SJSA1 (cell line): ENCODE measurements at regions not wholly inside any gene's neighbourhood (a gene's known extent, or its start where the extent isn't known, plus 50 kb on each side); places are given as distances from the start of the nearest gene placed in this dataset.
"Not testable (repeated sequence)": the region's sequence is repeated elsewhere in the genome, so short reads cannot be mapped to it uniquely, and the experiment has no call there.

Experiments
- DNase-seq, 2 experiments: peaks; one replicate each; pipeline ENCODE4 v3.0.0-alpha.2; 2015 to 2020; ENCODE audit warnings: low spot score in 2 of 2, low read depth in 1 of 2
- H3K27ac ChIP-seq: fragments of 250-450 bp; sonication (Bioruptor Pico); 2 replicates; pipeline ENCODE4 v1.5.1; 2020; ENCODE audit warnings: mild to moderate bottlenecking, moderate library complexity
- H3K27me3 ChIP-seq: fragments of 250-450 bp; sonication (Bioruptor Pico); replicated peaks from 2 replicates; pipeline ENCODE4 v1.5.1; 2020; ENCODE audit warnings: mild to moderate bottlenecking, moderate library complexity
- H3K36me3 ChIP-seq: fragments of 250-450 bp; sonication (Bioruptor Pico); 2 replicates; pipeline ENCODE4 v1.5.1; 2020; ENCODE audit warnings: mild to moderate bottlenecking
- H3K4me1 ChIP-seq: fragments of 250-450 bp; sonication (Bioruptor Pico); replicated peaks from 2 replicates; pipeline ENCODE4 v1.6.1; 2021; ENCODE audit warnings: mild to moderate bottlenecking
- H3K4me3 ChIP-seq: fragments of 250-450 bp; sonication (Bioruptor Pico); 2 replicates; pipeline ENCODE4 v1.5.1; 2020; ENCODE audit warnings: mild to moderate bottlenecking
- H3K9me3 ChIP-seq: fragments of 250-450 bp; sonication (Bioruptor Pico); replicated peaks from 2 replicates; pipeline ENCODE4 v1.5.1; 2020; ENCODE audit warnings: mild to moderate bottlenecking

- no peak overlapping the region for H3K4me3 ChIP-seq
- no peaks in the 10 kb centered on the region for H3K4me1 ChIP-seq
- H3K27ac ChIP-seq: no peak overlapping the region
- no peaks in the 10 kb centered on the region for H3K36me3 ChIP-seq
- no peak for DNase-seq
- H3K9me3 ChIP-seq: no peaks in the 10 kb centered on the region
- H3K27me3 ChIP-seq: no peaks in the 10 kb centered on the region
These were observed 70.3 kb upstream of the BBX start for GRCh38 chr3:107452436-107452835.

DNA sequence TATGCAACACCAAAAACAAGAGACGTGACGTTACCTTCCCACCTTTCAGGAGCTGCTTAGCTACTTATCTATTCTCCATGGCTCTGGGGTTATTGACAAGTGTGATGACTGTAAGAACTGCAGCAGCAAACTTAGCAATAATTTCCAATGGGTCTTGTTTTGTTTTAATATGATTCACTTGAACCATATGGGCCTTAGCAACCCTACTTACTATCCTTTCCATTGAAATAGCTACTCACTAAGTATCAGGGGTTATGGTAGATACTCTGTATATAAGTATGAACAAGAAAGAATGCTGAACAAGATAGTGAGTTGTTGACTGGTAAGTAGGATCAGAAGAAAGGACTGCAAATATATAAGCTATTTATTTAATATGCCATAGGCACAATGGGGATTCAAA, 69.3 kb upstream of the BBX start:
- H3K27me3 ChIP-seq: no peaks in the 10 kb centered on the region
- H3K4me3 ChIP-seq: no peak overlapping the region
- no peaks in the 10 kb centered on the region for H3K9me3 ChIP-seq
- H3K4me1 ChIP-seq: no peaks in the 10 kb centered on the region
- no peak overlapping the region for H3K27ac ChIP-seq
- DNase-seq: no peak
- no peaks in the 10 kb centered on the region for H3K36me3 ChIP-seq

DNA sequence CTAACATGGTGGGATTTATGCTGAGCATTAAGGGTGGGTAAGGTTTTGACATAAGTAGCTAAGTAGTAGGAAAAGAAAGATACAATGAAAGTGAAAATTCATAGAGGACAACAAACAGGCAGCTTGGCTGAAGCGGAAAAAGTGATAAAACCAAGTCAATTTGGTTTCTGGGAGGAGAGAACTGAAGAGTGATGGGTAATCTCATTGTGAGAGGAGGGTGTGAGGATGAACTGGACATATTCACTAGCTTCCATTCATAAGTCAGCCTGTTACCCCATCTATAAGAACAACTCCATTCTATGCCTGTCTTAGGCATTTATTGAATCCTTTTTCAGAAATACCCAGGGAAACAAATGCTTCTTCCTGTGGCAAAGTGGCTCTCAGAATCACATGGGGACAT, 67.1 kb upstream of the BBX start:
- no peaks in the 10 kb centered on the region for H3K9me3 ChIP-seq
- H3K4me3 ChIP-seq: no peak overlapping the region
- no peak for DNase-seq
- H3K27ac ChIP-seq: no peak overlapping the region
- no peaks in the 10 kb centered on the region for H3K27me3 ChIP-seq
- no peaks in the 10 kb centered on the region for H3K4me1 ChIP-seq
- H3K36me3 ChIP-seq: no peaks in the 10 kb centered on the region

GRCh38 chr3:107456501-107456900, 66.3 kb upstream of the BBX start:
- no peak for DNase-seq
- no peaks in the 10 kb centered on the region for H3K9me3 ChIP-seq
- H3K27me3 ChIP-seq: no peaks in the 10 kb centered on the region
- H3K4me3 ChIP-seq: no peak overlapping the region
- H3K27ac ChIP-seq: no peak overlapping the region
- no peaks in the 10 kb centered on the region for H3K36me3 ChIP-seq
- H3K4me1 ChIP-seq: no peaks in the 10 kb centered on the region

DNA sequence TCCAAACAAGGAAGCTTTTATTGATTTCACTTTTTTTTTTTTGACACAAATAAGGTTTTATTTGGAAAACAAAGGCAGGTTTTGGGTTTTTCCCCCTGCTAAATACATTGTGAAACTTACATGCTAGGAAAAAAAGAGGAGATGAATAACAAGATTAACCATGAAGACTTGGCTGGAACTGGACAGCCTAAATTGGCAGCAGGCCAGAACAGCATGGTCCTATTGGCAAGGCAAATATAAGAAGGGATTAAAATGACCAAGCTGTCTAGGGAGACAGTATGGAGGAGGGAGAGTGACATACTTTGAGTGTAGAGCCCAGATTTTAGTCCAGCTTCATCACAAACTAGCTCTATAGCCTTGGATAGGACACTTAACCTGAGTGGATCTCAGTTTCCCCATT, 63.9 kb upstream of the BBX start:
- H3K27ac ChIP-seq: no peak overlapping the region
- H3K4me3 ChIP-seq: no peak overlapping the region
- no peak for DNase-seq
- no peaks in the 10 kb centered on the region for H3K36me3 ChIP-seq
- H3K4me1 ChIP-seq: no peaks in the 10 kb centered on the region
- no peaks in the 10 kb centered on the region for H3K9me3 ChIP-seq
- no peaks in the 10 kb centered on the region for H3K27me3 ChIP-seq

DNA sequence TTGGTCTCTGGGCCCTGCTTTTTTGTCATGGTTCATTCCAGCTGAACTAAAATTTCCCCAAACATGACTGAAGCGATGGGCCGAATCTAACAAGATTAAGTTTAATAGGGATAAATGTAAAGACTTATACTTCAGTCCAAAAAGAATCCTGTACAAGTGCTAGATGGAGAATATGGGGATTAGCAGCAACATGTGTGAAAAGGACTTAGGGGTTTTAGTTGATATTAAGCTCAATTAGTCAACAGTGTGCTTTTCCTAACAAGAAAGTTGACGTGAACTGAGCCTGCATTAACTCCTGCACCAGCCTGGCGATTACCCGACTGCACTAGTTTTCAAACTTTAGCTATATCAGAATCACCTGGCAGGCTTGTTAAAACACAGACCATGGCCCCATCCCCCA, 61.0 kb upstream of the BBX start:
- H3K27ac ChIP-seq: no peak overlapping the region
- no peak for DNase-seq
- no peaks in the 10 kb centered on the region for H3K9me3 ChIP-seq
- H3K36me3 ChIP-seq: no peaks in the 10 kb centered on the region
- no peak overlapping the region for H3K4me3 ChIP-seq
- no peaks in the 10 kb centered on the region for H3K27me3 ChIP-seq
- H3K4me1 ChIP-seq: no peaks in the 10 kb centered on the region

DNA sequence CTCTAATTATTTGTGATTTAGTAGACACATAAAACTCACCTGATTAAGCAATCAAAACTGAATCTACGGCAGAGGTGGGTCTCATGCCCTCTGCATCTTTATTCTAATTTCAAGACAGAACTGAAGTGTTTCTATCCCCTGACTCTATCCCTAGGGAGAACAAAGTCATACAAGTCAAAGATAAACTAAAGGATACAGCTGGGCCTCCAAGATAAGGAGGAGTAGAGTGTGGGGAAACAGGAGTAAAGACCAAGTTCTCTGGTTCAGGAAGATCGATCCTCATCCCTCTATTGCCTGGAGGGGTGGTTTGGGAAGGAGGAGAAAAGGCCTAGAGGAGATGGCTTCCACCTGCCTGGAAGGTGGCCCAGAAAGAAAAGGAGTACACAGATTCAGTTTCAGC, 58.7 kb upstream of the BBX start:
- Histone ChIP-seq H3K9me3 (no peaks in the 10 kb centered on the region), H3K36me3 (no peaks in the 10 kb centered on the region), H3K27ac (no peak overlapping the region), H3K4me3 (no peak overlapping the region), H3K27me3 (no peaks in the 10 kb centered on the region), H3K4me1 (no peaks in the 10 kb centered on the region)
- DNase-seq: no peak

DNA sequence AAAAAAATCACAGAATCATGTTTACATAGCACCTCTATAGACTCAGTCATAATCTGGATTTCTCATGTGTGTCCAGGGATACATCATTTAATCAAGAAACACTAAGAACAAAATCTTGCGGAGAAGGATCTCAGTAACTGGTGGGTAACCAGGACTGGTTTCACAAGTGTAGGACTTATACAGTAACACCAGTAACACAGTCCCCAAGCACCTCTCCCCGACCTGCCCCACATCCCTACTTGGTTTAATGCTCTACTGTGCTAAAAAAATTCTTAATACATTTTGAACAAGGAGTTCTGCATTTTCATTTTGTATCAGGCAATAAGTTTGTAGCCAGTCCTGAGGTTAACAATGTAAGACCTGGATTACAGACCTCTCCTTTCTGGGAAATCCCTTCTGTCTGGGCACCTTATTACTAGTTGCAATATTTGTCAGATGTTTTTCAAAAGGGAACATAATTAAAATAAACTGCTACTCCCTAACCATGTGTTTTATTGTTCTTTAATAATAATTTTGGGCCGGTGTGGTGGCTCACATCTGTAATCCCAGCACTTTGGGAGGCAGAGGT, 57.6 kb upstream of the BBX start:
- Histone ChIP-seq H3K36me3 (no peaks in the 10 kb centered on the region), H3K9me3 (no peaks in the 10 kb centered on the region), H3K4me1 (no peaks in the 10 kb centered on the region), H3K27me3 (no peaks in the 10 kb centered on the region), H3K27ac (no peak overlapping the region), H3K4me3 (no peak overlapping the region)
- no peak for DNase-seq

DNA sequence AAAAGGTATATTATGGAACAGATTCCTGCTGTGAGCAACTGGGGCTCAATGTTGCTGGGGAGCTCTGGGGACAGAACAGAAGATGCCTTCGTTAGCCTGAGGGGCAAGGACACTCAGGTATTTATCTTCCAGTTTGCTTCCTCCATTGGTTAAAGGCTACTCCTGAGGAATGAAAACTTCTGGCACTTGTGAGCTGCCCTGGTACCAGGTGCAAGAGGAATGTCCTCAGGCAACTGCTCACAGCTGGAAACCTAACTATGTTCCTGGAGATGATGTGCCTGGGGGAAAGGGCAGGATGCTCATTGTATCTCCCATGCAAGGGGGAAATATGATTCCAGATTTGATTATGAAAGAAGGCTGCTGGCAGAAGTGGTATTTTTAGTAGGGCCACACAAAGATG, 54.0 kb upstream of the BBX start:
- Histone ChIP-seq H3K27ac (no peak overlapping the region), H3K27me3 (no peaks in the 10 kb centered on the region), H3K9me3 (no peaks in the 10 kb centered on the region), H3K4me1 (peaks cover 5% of the 10 kb centered on the region; the same call in 1 of the 2 replicates), H3K4me3 (no peak overlapping the region), H3K36me3 (no peaks in the 10 kb centered on the region)
- DNase-seq: no peak

- H3K27me3 ChIP-seq: not testable (repeated sequence)
These were observed 52.3 kb upstream of the BBX start for GRCh38 chr3:107470496-107470895.

More at GRCh38 chr3:107470496-107470895, 52.3 kb upstream of the BBX start:
- not testable (repeated sequence) for H3K36me3 ChIP-seq, H3K4me1 ChIP-seq, H3K4me3 ChIP-seq, H3K27ac ChIP-seq, H3K9me3 ChIP-seq, DNase-seq
